Esophagus muscularis mucosa (tissue), 4 donors: ENCODE measurements at regions not wholly inside any gene's neighbourhood (a gene's known extent, or its start where the extent isn't known, plus 50 kb on each side); places are given as distances from the start of the nearest gene placed in this dataset.

Source experiments
- EP300 ChIP-seq: sonication (generic); formaldehyde crosslinking; IDR thresholded peaks from one replicate; pipeline ENCODE4 v1.6.1; 2017; ENCODE audit warnings: antibody characterized with exemption
- POLR2A ChIP-seq: fragments of 450-650 bp; IDR thresholded peaks from one replicate; pipeline ENCODE4 v1.6.1; 2017; ENCODE audit warnings: antibody characterized with exemption, moderate library complexity, mild to moderate bottlenecking, low read depth
- POLR2AphosphoS5 ChIP-seq, 2 donors: sonication (generic); formaldehyde crosslinking; IDR thresholded peaks; one replicate each; pipeline ENCODE4 v1.6.1; 2017; ENCODE audit warnings: antibody characterized with exemption in 2 of 2
- TF ChIP-seq, protein P1 (sequence below), 3 experiments: fragments of 200-600 bp in 2 of 3; fragments of 450-650 bp in 1 of 3; sonication (generic) in 2 of 3; IDR thresholded peaks; one replicate each; pipeline ENCODE4 v1.5.1; 2017 to 2019; ENCODE audit warnings: antibody characterized with exemption in 3 of 3, mild to moderate bottlenecking in 2 of 3, moderate library complexity in 1 of 3

DNA sequence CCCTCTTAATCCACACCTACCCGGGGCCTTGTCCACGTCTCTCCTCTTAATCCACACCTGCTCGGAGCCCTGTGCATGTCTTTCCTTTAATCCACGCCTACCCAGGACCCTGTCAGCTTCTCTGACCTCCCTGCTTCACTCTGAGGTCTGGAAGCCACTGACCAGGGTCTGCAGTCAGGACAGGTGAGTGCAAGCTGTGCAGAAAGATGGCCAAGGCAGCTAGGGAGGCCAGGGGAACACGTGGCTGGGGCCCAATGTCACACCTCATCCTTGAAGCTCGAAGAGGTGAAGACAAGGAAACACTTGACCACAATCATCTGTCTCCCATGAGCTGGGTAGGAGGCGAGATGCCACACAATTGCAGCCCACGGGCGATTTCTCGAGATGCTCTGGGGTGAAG, 1516.9 kb downstream of the BRD1 start:
- TF ChIP-seq, protein P1, sequence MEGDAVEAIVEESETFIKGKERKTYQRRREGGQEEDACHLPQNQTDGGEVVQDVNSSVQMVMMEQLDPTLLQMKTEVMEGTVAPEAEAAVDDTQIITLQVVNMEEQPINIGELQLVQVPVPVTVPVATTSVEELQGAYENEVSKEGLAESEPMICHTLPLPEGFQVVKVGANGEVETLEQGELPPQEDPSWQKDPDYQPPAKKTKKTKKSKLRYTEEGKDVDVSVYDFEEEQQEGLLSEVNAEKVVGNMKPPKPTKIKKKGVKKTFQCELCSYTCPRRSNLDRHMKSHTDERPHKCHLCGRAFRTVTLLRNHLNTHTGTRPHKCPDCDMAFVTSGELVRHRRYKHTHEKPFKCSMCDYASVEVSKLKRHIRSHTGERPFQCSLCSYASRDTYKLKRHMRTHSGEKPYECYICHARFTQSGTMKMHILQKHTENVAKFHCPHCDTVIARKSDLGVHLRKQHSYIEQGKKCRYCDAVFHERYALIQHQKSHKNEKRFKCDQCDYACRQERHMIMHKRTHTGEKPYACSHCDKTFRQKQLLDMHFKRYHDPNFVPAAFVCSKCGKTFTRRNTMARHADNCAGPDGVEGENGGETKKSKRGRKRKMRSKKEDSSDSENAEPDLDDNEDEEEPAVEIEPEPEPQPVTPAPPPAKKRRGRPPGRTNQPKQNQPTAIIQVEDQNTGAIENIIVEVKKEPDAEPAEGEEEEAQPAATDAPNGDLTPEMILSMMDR (IDR thresholded peaks at IDR 0.05), result no peak
- TF ChIP-seq POLR2AphosphoS5 (IDR thresholded peaks at IDR 0.05) (no peak), EP300 (no peak), POLR2A (no peak)
